HEK293T (cell line): ENCODE measurements at regions not wholly inside any gene's neighbourhood (a gene's known extent, or its start where the extent isn't known, plus 50 kb on each side); places are given as distances from the start of the nearest gene placed in this dataset.

ENCODE experiments used
- CTBP1 ChIP-seq: fragments of 450-650 bp; IDR thresholded peaks from 2 replicates; pipeline ENCODE4 v1.6.1; 2016; ENCODE audit warnings: borderline replicate concordance
- ELF4 ChIP-seq: fragments of 450-650 bp; IDR thresholded peaks from 2 replicates; pipeline ENCODE4 v1.6.1; 2017; ENCODE audit warnings: antibody characterized with exemption
- FOXA1 ChIP-seq: fragments of 450-650 bp; IDR thresholded peaks from 2 replicates; pipeline ENCODE4 v1.6.1; 2016; ENCODE audit warnings: mild to moderate bottlenecking
- FOXK2 ChIP-seq: fragments of 450-650 bp; IDR thresholded peaks from 2 replicates; pipeline ENCODE4 v1.6.1; 2016; ENCODE audit warnings: mild to moderate bottlenecking
- HDGF ChIP-seq: fragments of 450-650 bp; IDR thresholded peaks from 2 replicates; pipeline ENCODE4 v1.6.1; 2017; ENCODE audit warnings: antibody characterized with exemption, borderline replicate concordance
- NFRKB ChIP-seq: fragments of 450-650 bp; IDR thresholded peaks from 2 replicates; pipeline ENCODE4 v1.6.1; 2016; ENCODE audit warnings: mild to moderate bottlenecking, moderate library complexity
- SP1 ChIP-seq: fragments of 450-650 bp; IDR thresholded peaks from 2 replicates; pipeline ENCODE4 v1.6.1; 2017
- TARDBP ChIP-seq: fragments of 450-650 bp; IDR thresholded peaks from 2 replicates; pipeline ENCODE4 v1.6.1; 2016

DNA sequence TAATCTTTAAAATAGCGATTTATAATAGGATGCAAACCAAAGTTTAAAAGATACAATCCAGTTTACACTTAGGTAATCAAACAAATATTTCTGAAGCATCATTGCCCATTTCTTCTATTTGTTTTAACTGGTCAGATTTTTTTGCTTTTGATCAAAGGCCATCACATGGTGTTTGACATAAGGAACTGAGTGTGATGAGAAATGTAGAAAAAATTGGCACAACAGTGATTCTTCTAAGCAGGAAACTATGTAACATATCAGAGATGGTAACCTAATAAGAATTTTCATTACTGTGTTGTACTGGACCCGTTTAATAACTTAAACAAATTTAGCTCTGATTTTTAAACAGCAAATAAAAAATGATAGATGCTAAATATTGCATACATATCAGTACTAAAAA, 644.7 kb upstream of the KLF12 start:
- TF ChIP-seq SP1 (no peak), NFRKB (no peak), ELF4 (no peak), FOXK2 (no peak), CTBP1 (no peak), HDGF (no peak), TARDBP (no peak), FOXA1 (no peak)
